NT2/D1 (cell line): ENCODE measurements at regions not wholly inside any gene's neighbourhood (a gene's known extent, or its start where the extent isn't known, plus 50 kb on each side); places are given as distances from the start of the nearest gene placed in this dataset.

Experiments used
- DNase-seq: peaks from one replicate; pipeline ENCODE4 v3.0.0-alpha.2; 2011; ENCODE audit warnings: low read depth, low spot score
- H3K27me3 ChIP-seq: 2 replicates; pipeline ENCODE4 v1.6.0; 2011; ENCODE audit warnings: mild to moderate bottlenecking; ENCODE audit not compliant: insufficient read length, insufficient read depth
- H3K36me3 ChIP-seq: 2 replicates; pipeline ENCODE4 v1.6.1; 2011; ENCODE audit warnings: mild to moderate bottlenecking, low read length, mixed read lengths; ENCODE audit not compliant: insufficient read depth, insufficient read length
- H3K4me1 ChIP-seq: 2 replicates; pipeline ENCODE4 v1.5.1; 2011; ENCODE audit not compliant: insufficient read depth, insufficient read length
- H3K4me3 ChIP-seq: 2 replicates; pipeline ENCODE4 v1.5.1; 2011; ENCODE audit warnings: low read depth; ENCODE audit not compliant: insufficient read length
- H3K9ac ChIP-seq: 2 replicates; pipeline ENCODE4 v1.6.0; 2011; ENCODE audit warnings: low read depth; ENCODE audit not compliant: insufficient read length
- H3K9me3 ChIP-seq: 2 replicates; pipeline ENCODE4 v1.5.1; 2011; ENCODE audit warnings: mild to moderate bottlenecking, low read length; ENCODE audit not compliant: insufficient read depth
- SUZ12 ChIP-seq: IDR thresholded peaks from 2 replicates; pipeline ENCODE4 v1.6.1; 2011; ENCODE audit not compliant: insufficient read length, insufficient read depth; ENCODE audit errors: extremely low read depth
- YY1 ChIP-seq: IDR thresholded peaks from 2 replicates; pipeline ENCODE4 v1.6.1; 2011; ENCODE audit not compliant: insufficient read length, insufficient read depth
- ZNF274 ChIP-seq: IDR thresholded peaks from 2 replicates; pipeline ENCODE4 v1.6.1; 2011; ENCODE audit warnings: mild to moderate bottlenecking, low read depth, low read length

GRCh38 chr1:99595441-99595840, 50.5 kb upstream of the PALMD start:
- no peaks in the 10 kb centered on the region for H3K9me3 ChIP-seq
- H3K4me3 ChIP-seq = no peak overlapping the region
- no peak for DNase-seq
- TF ChIP-seq YY1 = no peak
- no peak for TF ChIP-seq ZNF274
- no peak for TF ChIP-seq SUZ12
- no peaks in the 10 kb centered on the region for H3K36me3 ChIP-seq
- no peak overlapping the region for H3K9ac ChIP-seq
- no peaks in the 10 kb centered on the region for H3K27me3 ChIP-seq
- no peaks in the 10 kb centered on the region for H3K4me1 ChIP-seq
